B cell (primary cell): ENCODE measurements at regions not wholly inside any gene's neighbourhood (a gene's known extent, or its start where the extent isn't known, plus 50 kb on each side); places are given as distances from the start of the nearest gene placed in this dataset.

Source experiments
- CTCF ChIP-seq: fragments of 200-600 bp; IDR thresholded peaks from one replicate; pipeline ENCODE4 v1.8.0; 2022; ENCODE audit warnings: antibody characterized with exemption, mild to moderate bottlenecking
- EZH2 ChIP-seq: IDR thresholded peaks from 2 replicates; pipeline ENCODE4 v1.6.1; 2012; ENCODE audit warnings: borderline replicate concordance, low read depth, mild to moderate bottlenecking, moderate library complexity, low read length; ENCODE audit not compliant: insufficient read depth, poor library complexity, severe bottlenecking

GRCh38 chr2:52289741-52290140 lies 1257.8 kb upstream of the NRXN1 start:
- TF ChIP-seq CTCF (no peak), EZH2 (no peak)
